ENCODE measurements at regions not wholly inside any gene's neighbourhood (a gene's known extent, or its start where the extent isn't known, plus 50 kb on each side); places are given as distances from the start of the nearest gene placed in this dataset.

DNA sequence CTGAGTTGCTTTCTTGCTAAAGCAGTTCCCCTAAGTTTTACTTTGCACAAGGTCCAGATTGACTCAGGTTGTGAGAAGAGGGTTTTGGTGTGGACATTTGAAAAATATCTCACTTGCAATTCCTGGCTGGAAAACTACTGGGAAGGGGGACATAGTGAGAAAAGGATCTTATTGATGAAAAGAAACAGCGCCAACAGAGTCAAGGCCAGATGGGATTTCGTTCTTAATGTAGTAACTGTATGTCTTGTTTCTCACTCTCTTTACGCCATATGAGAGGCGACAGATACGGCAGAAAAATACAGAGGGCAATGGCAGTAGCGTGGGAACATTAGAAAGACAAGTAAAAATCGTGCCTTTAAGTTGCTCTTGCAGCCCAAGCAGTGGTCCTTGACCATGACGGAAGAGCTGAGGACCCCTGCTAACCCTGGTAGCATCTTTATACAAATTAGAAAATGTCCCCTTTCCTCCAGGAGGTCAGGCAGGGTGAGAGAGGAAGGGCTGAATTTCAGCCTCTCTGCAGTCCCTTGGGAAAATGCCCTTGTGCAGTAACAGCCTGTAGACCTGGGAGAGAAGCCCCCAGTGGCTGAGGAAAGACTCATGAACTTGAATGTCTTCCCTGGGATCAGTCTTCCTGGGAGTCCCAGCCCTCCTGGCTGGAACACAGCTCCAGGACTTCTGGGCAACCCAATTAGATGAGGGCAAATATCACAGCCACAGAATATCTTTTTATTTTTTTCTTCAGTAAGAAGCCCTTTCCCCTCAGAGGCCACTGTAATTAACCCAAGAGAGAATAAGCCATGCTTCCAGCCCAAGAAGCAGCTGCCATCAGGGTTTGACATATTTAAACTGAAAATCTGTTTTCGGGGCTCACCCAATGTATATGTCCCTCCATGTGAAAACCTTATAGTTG lies 113.4 kb downstream of the CD47 start:
- Histone ChIP-seq H3K4me3 (ENCODE audit: insufficient read depth, low read depth, low read length) (no peak overlapping the region), H3K36me3 (replicated peaks; ENCODE audit: control insufficient read depth, insufficient read depth, low read length) (no peaks in the 10 kb centered on the region), H3K27me3 (ENCODE audit: control insufficient read depth, insufficient read depth, low read length) (no peaks in the 10 kb centered on the region)
- DNase-seq = no peak

DNA sequence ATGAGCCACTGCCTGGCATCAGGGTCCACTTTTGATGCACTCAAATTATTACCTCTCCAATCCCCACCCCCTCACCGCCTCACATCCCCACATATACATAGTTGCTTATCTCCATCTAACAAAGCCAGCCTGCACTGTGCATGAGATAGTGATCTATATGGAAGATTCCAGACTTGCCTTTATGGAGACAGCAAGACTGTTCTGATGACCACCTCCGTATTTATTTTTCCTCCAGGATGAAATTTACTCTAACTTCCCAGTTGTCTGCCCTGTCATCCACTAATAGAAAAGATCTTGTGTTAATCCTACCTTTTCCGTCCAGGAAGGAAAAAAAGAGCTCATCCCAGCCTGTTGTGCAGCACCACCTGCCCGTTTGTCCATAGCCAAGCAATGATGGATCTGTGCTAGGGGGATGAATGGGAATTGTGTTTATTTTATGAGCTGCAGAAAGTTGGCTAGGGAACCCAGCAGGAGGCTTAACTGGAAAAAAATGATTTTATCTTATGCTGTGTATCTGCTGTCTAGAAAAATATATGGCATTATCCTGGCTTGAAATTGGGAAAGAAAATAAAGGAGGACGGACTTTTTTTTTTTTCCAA lies 114.5 kb downstream of the CD47 start:
- H3K36me3 ChIP-seq (replicated peaks; ENCODE audit: control insufficient read depth, insufficient read depth, low read length) = no peaks in the 10 kb centered on the region
- H3K4me3 ChIP-seq (ENCODE audit: insufficient read depth, low read depth, low read length) = no peak overlapping the region
- no peak for DNase-seq
- no peaks in the 10 kb centered on the region for H3K27me3 ChIP-seq (ENCODE audit: control insufficient read depth, insufficient read depth, low read length)

DNA sequence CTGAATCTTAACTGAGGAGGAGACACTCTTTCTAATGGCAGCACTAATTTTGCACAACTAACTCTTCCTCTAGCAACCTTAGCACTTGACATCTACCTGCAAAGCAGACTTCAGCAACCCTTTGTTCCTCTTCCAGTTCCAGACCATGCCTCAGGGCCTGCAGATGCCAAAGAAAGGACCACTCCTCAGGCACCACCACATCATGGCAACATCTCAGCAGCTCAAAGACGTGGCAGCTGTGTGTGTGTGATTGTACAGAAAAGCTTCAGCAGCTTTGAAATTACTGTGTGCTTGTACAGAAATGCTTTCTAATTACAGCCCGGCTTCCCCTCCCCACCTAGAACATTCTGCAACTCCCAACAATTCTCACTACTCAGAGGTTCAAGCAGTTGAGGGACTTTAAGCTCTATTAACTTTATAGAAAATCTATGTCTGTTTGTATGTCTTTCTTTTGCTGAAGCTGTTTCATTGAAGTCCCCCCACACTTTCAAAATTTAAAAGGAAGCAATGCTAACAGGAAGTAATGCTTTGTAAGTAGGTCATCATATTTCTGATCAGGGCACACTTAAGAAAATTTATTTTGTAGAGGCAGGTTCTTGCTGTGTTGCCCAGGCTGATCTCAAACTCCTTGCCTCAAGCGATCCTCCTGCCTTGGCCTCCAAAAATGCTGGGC lies 115.2 kb downstream of the CD47 start:
- no peaks in the 10 kb centered on the region for H3K27me3 ChIP-seq (ENCODE audit: control insufficient read depth, insufficient read depth, low read length)
- DNase-seq = no peak
- H3K36me3 ChIP-seq (replicated peaks; ENCODE audit: control insufficient read depth, insufficient read depth, low read length) = no peaks in the 10 kb centered on the region
- no peak overlapping the region for H3K4me3 ChIP-seq (ENCODE audit: insufficient read depth, low read depth, low read length)

DNA sequence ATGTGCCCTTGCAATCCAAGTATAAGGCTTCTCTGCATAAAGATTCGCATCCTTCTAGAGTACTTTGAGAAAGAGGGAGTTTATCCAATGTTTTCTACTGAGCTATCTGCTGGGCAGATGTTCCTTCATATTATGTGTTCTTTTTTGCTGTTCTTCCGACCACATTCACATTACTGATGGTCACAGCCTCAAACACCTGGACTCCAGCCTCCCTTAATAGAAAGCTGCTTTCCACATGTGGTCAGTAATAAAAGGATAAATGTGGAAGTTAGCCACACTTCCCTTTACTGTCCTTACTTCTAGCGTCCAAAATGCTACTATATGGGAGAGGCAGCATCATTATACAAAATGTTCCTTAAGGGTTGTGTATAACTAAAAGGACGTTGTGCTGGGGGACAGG lies 116.9 kb downstream of the CD47 start:
- H3K4me3 ChIP-seq (ENCODE audit: insufficient read depth, low read depth, low read length) = no peak overlapping the region
- no peaks in the 10 kb centered on the region for H3K36me3 ChIP-seq (replicated peaks; ENCODE audit: control insufficient read depth, insufficient read depth, low read length)
- no peak for DNase-seq
- H3K27me3 ChIP-seq (ENCODE audit: control insufficient read depth, insufficient read depth, low read length) = no peaks in the 10 kb centered on the region

DNA sequence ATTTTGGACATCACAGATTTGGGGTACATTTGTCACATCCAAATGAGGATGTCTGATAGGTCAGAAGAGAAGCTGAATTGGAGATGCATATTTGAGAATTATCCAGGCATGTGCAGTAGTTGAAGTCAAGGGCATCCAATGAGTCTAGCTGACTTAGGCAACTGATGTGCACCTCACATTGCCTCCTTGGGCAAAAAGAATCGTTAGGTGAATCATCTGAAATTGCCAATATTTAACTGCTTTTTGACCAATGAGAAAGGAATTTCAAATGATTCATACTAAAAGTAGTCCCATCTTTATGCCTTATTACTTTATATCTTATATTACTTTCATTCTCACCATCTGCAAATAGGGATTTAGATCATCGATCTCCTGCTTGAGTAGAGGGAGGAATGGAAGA lies 117.7 kb downstream of the CD47 start:
- Histone ChIP-seq H3K27me3 (ENCODE audit: control insufficient read depth, insufficient read depth, low read length) (no peaks in the 10 kb centered on the region), H3K4me3 (ENCODE audit: insufficient read depth, low read depth, low read length) (no peak overlapping the region), H3K36me3 (replicated peaks; ENCODE audit: control insufficient read depth, insufficient read depth, low read length) (no peaks in the 10 kb centered on the region)
- no peak for DNase-seq

DNA sequence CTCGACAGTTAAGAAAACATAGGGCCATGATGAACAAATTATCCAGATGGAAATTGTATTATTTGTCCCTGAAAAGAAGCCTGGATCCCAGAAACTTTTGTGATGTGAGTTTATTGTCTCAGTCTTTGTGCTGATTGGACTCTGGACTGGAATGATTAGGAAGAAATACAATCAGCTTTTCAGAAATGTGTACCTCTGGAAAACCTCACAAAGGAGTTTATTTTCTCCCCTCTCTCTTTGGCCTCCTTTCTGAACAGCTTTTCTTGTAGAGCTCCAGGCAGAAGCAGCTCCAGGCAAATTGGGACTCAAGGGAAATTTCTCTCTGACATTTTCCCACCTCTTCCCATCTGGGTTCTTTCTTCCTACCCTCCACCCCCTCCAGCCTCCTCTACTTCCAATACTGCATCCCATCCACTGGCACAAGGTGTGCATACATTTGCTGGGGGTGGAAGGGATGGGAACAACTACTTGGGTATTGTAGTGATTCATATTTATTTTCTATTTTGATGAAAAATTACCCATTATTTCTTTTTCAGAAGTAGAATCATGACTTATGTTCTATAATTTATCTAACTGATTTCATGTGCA lies 119.7 kb downstream of the CD47 start:
- H3K4me3 ChIP-seq (ENCODE audit: insufficient read depth, low read depth, low read length) = no peak overlapping the region
- H3K36me3 ChIP-seq (replicated peaks; ENCODE audit: control insufficient read depth, insufficient read depth, low read length) = no peaks in the 10 kb centered on the region
- H3K27me3 ChIP-seq (ENCODE audit: control insufficient read depth, insufficient read depth, low read length) = no peaks in the 10 kb centered on the region
- no peak for DNase-seq

DNA sequence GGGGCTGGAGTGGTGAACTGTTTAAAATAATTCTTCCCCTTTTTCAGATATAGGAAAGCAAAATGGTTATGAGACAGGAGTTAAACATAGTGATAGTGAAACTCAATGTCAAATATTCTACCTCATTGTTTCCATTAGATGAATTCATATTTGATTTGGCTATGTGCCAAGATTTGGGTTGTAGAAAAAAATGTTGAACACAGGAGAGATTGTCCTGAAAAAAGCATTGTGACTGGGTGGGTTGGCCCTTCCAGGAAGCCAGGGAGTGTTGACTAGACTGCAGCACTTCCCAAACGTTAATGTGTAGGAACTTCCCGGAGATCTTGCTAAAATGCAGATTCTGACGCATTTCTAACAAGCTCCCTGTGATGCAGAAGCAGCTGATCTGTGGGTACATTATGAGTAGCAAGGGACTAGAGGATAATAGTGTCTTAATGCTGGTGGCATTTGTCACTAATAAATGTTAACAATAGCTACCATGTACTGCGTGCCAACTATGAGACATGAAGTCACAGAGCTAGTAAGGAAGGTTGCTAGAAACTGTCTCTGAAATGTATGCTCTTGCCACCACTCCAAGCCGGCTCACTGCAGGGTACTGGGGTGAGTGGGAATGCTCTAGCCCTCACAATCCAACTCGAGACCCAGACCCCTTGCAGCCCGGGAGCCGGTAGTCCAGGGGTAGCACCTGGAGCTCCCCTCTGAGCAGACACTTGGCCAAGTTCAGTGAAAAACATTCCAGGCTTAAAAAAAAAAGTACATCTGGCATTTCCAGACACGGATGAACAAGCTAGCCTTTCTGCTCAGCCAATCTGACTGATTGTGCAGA lies 120.6 kb downstream of the CD47 start:
- Histone ChIP-seq H3K4me3 (ENCODE audit: insufficient read depth, low read depth, low read length) (no peak overlapping the region), H3K36me3 (replicated peaks; ENCODE audit: control insufficient read depth, insufficient read depth, low read length) (no peaks in the 10 kb centered on the region), H3K27me3 (ENCODE audit: control insufficient read depth, insufficient read depth, low read length) (no peaks in the 10 kb centered on the region)
- no peak for DNase-seq

DNA sequence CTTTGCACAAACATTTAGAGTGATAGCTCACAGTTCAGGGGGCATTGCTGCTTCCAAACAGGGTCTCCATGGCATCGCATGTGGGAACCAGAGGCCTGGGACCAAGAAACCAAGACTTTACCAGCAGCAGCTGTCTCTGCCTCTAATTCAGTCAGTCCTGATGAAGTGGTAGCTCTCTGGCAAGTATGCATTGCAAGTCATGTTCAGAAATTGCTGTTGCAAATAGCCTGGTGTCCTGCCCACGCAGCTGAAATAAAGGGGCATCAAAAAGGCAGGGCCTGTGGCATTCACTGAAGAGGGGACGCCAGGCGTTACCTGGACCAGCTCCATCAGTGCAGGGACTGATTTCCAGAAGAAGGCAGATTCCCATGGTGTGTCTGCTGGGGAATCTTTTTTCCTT lies 121.3 kb downstream of the CD47 start:
- DNase-seq = no peak

DNA sequence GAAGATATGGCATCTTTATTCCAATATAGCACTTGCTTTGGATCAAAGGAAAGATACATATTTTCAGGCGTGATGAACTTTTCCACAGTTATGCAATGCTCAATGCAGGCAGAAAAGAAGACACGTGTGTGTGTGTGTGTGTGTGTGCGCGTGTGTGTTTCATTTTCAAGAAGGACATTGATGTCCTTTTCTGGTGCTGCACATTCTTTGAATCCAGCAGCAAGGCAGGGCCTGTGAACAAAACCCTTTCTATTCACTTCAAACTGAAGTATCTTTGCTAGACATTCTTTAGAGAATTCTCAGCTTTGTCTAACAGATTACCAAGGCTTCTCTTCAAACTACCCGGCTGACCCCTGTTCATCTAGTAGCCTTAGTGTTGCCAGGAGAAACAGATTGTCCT lies 124.6 kb downstream of the CD47 start:
- Histone ChIP-seq H3K4me3 (ENCODE audit: insufficient read depth, low read depth, low read length) (no peak overlapping the region), H3K27me3 (ENCODE audit: control insufficient read depth, insufficient read depth, low read length) (no peaks in the 10 kb centered on the region), H3K36me3 (replicated peaks; ENCODE audit: control insufficient read depth, insufficient read depth, low read length) (no peaks in the 10 kb centered on the region)
- no peak for DNase-seq

More for the DNA sequence above, 121.3 kb downstream of the CD47 start:
- Histone ChIP-seq H3K36me3 (replicated peaks; ENCODE audit: control insufficient read depth, insufficient read depth, low read length) (no peaks in the 10 kb centered on the region), H3K4me3 (ENCODE audit: insufficient read depth, low read depth, low read length) (no peak overlapping the region), H3K27me3 (ENCODE audit: control insufficient read depth, insufficient read depth, low read length) (no peaks in the 10 kb centered on the region)

DNA sequence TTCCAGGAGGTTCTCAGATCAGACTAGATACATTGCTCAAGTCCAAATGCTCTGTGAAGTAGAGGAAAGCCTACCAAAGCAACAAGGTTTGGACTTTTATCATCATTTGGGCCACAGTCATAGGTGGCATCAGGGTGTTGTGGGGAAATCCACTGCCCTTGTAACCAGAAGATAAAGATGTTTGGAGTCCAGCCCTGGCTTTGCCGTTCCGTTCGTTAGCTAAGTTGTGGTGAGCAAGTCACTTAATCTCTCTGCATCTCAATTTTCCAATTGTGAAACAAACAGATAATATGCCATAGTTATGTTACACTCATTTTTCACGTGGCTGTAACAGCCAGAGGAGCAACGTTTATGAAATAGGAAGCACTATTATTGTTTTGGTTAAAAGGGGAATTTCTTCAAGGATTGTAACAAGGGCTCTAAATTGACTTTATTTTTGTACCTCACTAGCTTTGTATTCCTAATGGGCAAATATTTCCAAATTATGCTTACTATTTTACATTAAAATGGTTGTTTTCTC lies 125.6 kb downstream of the CD47 start:
- DNase-seq = no peak
- no peak overlapping the region for H3K4me3 ChIP-seq (ENCODE audit: insufficient read depth, low read depth, low read length)
- no peaks in the 10 kb centered on the region for H3K27me3 ChIP-seq (ENCODE audit: control insufficient read depth, insufficient read depth, low read length)
- no peaks in the 10 kb centered on the region for H3K36me3 ChIP-seq (replicated peaks; ENCODE audit: control insufficient read depth, insufficient read depth, low read length)

DNA sequence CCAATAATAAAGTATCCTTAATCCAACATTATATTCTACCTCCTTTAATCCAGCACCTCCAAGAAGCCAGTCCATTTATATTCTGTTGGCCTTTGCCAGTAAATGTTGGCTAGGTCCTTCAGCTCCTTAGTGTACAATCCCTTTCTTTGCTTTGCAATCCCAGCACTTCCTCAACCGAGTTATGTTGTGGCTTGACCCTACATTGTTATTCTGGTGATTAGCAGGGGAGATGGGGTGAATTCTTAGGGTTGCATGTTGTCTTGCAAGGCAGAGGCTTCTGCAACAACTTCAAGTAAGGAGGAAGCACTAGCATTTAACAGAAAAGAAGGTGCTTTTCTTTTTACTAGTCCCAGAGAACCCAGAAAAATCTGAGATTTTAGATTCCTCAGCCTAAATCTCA lies 127.2 kb downstream of the CD47 start:
- Histone ChIP-seq H3K4me3 (ENCODE audit: insufficient read depth, low read depth, low read length) (no peak overlapping the region), H3K36me3 (replicated peaks; ENCODE audit: control insufficient read depth, insufficient read depth, low read length) (no peaks in the 10 kb centered on the region), H3K27me3 (ENCODE audit: control insufficient read depth, insufficient read depth, low read length) (no peaks in the 10 kb centered on the region)
- no peak for DNase-seq

DNA sequence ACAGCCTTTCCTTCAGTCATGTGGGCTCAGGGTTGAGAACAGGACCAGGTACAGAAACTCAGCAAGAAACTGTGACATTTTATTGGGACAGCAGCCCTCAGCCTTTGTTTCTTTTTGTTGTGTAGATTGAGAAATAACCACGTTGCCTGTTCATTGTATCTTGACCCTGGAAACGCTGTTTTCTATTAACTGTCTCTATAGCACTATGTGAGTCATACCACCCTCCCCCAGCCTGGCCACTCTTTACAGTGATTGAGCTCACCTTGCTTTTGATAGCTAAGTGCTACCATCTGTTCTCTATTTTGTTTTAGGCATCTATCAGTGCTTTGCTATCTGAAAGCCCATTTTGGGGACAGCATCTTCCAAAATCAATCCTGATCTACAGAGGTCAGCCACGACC lies 127.9 kb downstream of the CD47 start:
- H3K4me3 ChIP-seq (ENCODE audit: insufficient read depth, low read depth, low read length) = no peak overlapping the region
- H3K36me3 ChIP-seq (replicated peaks; ENCODE audit: control insufficient read depth, insufficient read depth, low read length) = no peaks in the 10 kb centered on the region
- DNase-seq = no peak
- no peaks in the 10 kb centered on the region for H3K27me3 ChIP-seq (ENCODE audit: control insufficient read depth, insufficient read depth, low read length)

DNA sequence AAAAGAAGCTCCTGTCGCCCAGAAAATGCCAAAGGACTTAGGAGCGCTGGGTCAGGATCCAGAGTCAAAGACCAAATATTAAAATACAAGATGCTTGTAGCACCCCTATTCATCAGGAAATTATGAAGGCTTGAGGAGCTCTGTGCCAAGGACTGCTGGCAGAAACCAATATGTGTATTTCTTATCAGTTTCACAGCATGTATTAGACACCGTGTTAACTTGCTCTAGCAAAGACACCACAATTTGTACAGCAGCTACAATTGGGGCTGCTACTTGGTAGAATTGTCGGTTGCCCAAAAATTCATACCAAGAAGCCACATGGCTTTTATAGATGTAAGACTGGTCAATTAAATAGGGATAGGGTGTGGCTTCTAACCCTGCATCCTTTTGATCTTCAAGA lies 128.8 kb downstream of the CD47 start:
- no peaks in the 10 kb centered on the region for H3K27me3 ChIP-seq (ENCODE audit: control insufficient read depth, insufficient read depth, low read length)
- H3K4me3 ChIP-seq (ENCODE audit: insufficient read depth, low read depth, low read length) = no peak overlapping the region

DNA sequence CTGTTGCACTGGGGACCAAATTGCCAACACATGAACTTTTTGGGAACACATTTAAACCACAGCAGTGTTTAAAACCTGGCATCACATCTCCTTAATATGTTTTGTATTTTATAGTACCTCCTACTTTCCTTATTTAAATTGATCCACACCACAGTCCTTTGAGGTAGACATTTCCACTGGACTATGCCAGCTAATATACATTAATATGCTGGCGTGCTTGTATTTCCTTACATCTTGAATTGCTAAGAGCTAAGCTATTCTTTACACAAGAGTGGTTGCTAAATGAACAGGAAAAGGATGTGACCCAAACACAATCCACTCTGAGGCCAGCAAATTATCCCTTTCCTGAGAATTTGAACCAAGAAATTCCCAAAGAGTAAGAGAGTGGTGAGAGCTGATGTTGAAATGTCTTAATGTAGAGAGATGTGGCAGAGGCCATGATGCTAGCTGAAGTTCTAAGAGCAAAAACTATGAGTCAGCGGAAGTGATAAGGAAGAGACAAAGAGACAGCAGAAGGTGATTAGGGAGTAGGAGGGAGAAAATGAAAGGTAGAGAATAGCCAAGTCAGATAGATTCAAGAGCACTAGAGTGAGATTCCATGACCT lies 131.2 kb downstream of the CD47 start:
- Histone ChIP-seq H3K27me3 (ENCODE audit: control insufficient read depth, insufficient read depth, low read length) (no peaks in the 10 kb centered on the region), H3K4me3 (ENCODE audit: insufficient read depth, low read depth, low read length) (no peak overlapping the region), H3K36me3 (replicated peaks; ENCODE audit: control insufficient read depth, insufficient read depth, low read length) (no peaks in the 10 kb centered on the region)
- DNase-seq = no peak

More for the DNA sequence above, 128.8 kb downstream of the CD47 start:
- no peaks in the 10 kb centered on the region for H3K36me3 ChIP-seq (replicated peaks; ENCODE audit: control insufficient read depth, insufficient read depth, low read length)
- no peak for DNase-seq

All from H7 (cell line).